Astrocyte (in vitro differentiated cells and primary cell): ENCODE measurements at regions not wholly inside any gene's neighbourhood (a gene's known extent, or its start where the extent isn't known, plus 50 kb on each side); places are given as distances from the start of the nearest gene placed in this dataset.

Source experiments
- EZH2 ChIP-seq: IDR thresholded peaks from 2 replicates; pipeline ENCODE4 v1.6.1; 2012; ENCODE audit warnings: mild to moderate bottlenecking, low read length, inconsistent platforms; ENCODE audit not compliant: insufficient read depth
- TF ChIP-seq, protein P1 (sequence below): IDR thresholded peaks from 2 replicates; pipeline ENCODE4 v1.5.1; 2011; ENCODE audit warnings: low read depth, mild to moderate bottlenecking, inconsistent platforms, low read length, moderate library complexity; ENCODE audit not compliant: insufficient read depth

DNA sequence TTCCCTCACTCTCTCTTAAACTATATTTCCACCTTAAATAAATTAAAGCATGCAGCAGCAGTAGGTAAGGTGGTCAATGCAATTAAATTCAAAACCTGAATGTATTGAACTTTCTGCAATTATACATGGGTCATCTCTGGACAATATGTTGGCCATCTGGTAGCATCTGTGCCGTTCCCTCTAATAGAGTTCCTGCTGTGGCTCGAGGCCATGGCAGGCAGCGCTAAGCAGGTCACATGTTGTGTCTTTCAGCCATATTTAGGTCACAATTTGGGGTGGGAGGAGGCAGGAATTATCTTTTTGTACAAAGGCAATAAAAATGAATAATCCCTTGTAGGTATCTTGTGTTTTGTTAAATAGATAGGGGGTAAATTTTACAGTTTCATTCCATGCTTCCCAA is 676.2 kb downstream of the ZEB2 start:
- TF ChIP-seq, protein P1, sequence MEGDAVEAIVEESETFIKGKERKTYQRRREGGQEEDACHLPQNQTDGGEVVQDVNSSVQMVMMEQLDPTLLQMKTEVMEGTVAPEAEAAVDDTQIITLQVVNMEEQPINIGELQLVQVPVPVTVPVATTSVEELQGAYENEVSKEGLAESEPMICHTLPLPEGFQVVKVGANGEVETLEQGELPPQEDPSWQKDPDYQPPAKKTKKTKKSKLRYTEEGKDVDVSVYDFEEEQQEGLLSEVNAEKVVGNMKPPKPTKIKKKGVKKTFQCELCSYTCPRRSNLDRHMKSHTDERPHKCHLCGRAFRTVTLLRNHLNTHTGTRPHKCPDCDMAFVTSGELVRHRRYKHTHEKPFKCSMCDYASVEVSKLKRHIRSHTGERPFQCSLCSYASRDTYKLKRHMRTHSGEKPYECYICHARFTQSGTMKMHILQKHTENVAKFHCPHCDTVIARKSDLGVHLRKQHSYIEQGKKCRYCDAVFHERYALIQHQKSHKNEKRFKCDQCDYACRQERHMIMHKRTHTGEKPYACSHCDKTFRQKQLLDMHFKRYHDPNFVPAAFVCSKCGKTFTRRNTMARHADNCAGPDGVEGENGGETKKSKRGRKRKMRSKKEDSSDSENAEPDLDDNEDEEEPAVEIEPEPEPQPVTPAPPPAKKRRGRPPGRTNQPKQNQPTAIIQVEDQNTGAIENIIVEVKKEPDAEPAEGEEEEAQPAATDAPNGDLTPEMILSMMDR: no peak
- TF ChIP-seq EZH2: no peak
